HepG2 (cell line): ENCODE measurements at regions not wholly inside any gene's neighbourhood (a gene's known extent, or its start where the extent isn't known, plus 50 kb on each side); places are given as distances from the start of the nearest gene placed in this dataset.

Source experiments
- ARNT ChIP-seq: fragments of 450-650 bp; IDR thresholded peaks from 2 replicates; pipeline ENCODE4 v1.6.1; 2017
- BCL6 ChIP-seq: IDR thresholded peaks from 2 replicates; pipeline ENCODE4 v1.6.1; 2016; ENCODE audit warnings: missing genetic modification reagents, missing compliant biosample characterization
- HDAC2 ChIP-seq: sonication (generic); formaldehyde crosslinking; IDR thresholded peaks from 2 replicates; pipeline ENCODE4 v1.4.0; 2020; ENCODE audit warnings: missing genetic modification reagents
- IRF2 ChIP-seq: IDR thresholded peaks from 2 replicates; pipeline ENCODE4 v1.6.1; 2018; ENCODE audit warnings: missing genetic modification reagents, missing compliant biosample characterization
- JUNB ChIP-seq: sonication (generic); formaldehyde crosslinking; IDR thresholded peaks from 2 replicates; pipeline ENCODE4 v1.8.0; 2022; ENCODE audit warnings: missing genetic modification reagents, mild to moderate bottlenecking, borderline replicate concordance
- TAF1 ChIP-seq: sonication (generic); formaldehyde crosslinking; IDR thresholded peaks from 2 replicates; pipeline ENCODE4 v1.4.0; 2020; ENCODE audit warnings: missing genetic modification reagents
- YEATS4 ChIP-seq: sonication (generic); formaldehyde crosslinking; IDR thresholded peaks from 2 replicates; pipeline ENCODE4 v1.4.0; 2020; ENCODE audit warnings: missing genetic modification reagents, borderline replicate concordance
- TF ChIP-seq, protein P1 (sequence below): sonication (generic); formaldehyde crosslinking; IDR thresholded peaks from 2 replicates; pipeline ENCODE4 v1.5.0; 2020; ENCODE audit warnings: mild to moderate bottlenecking, missing genetic modification reagents, moderate library complexity
- TF ChIP-seq, protein P2 (sequence below): sonication (generic); formaldehyde crosslinking; conservative IDR thresholded peaks from 2 replicates; pipeline ENCODE4 v1.4.0; 2020; ENCODE audit warnings: missing genetic modification reagents
- TF ChIP-seq, protein P3 (sequence below): IDR thresholded peaks from 2 replicates; pipeline ENCODE4 v1.6.1; 2016; ENCODE audit warnings: missing compliant biosample characterization, missing genetic modification reagents, borderline replicate concordance
- TF ChIP-seq, protein P4 (sequence below): IDR thresholded peaks from 2 replicates; pipeline ENCODE4 v1.6.1; 2016
- TF ChIP-seq, protein P5 (sequence below): sonication (generic); formaldehyde crosslinking; IDR thresholded peaks from 2 replicates; pipeline ENCODE4 v1.4.0; 2020; ENCODE audit warnings: missing genetic modification reagents

DNA sequence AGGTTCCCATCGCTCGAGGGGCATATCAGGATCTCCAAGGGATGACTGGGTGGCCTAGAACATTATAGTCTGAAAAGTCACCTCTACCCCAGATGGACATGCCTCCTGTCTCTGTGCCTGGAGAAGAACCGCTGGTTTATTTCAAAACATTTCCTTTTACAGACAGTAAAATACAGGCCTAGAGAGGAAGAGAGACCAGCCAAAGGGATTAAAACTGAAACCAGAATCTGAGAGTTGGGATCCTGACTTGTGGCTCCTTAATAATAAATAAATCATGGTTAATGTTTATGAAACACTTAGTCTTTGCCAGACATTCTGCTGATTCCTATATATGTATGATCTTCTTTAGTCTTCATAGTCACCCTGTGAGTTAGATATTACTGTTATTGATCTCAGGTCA, 153.7 kb downstream of the DDX1 start:
- TF ChIP-seq, protein P1, sequence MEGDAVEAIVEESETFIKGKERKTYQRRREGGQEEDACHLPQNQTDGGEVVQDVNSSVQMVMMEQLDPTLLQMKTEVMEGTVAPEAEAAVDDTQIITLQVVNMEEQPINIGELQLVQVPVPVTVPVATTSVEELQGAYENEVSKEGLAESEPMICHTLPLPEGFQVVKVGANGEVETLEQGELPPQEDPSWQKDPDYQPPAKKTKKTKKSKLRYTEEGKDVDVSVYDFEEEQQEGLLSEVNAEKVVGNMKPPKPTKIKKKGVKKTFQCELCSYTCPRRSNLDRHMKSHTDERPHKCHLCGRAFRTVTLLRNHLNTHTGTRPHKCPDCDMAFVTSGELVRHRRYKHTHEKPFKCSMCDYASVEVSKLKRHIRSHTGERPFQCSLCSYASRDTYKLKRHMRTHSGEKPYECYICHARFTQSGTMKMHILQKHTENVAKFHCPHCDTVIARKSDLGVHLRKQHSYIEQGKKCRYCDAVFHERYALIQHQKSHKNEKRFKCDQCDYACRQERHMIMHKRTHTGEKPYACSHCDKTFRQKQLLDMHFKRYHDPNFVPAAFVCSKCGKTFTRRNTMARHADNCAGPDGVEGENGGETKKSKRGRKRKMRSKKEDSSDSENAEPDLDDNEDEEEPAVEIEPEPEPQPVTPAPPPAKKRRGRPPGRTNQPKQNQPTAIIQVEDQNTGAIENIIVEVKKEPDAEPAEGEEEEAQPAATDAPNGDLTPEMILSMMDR: no peak
- TF ChIP-seq YEATS4 (CRISPR knock-in tag) (no peak), TAF1 (CRISPR knock-in tag) (no peak), HDAC2 (CRISPR knock-in tag) (no peak), JUNB (CRISPR knock-in tag) (no peak), IRF2 (CRISPR knock-in tag) (no peak), ARNT (no peak), BCL6 (CRISPR knock-in tag) (no peak)
- TF ChIP-seq, protein P2, sequence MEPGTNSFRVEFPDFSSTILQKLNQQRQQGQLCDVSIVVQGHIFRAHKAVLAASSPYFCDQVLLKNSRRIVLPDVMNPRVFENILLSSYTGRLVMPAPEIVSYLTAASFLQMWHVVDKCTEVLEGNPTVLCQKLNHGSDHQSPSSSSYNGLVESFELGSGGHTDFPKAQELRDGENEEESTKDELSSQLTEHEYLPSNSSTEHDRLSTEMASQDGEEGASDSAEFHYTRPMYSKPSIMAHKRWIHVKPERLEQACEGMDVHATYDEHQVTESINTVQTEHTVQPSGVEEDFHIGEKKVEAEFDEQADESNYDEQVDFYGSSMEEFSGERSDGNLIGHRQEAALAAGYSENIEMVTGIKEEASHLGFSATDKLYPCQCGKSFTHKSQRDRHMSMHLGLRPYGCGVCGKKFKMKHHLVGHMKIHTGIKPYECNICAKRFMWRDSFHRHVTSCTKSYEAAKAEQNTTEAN (CRISPR knock-in tag): no peak
- TF ChIP-seq, protein P3, sequence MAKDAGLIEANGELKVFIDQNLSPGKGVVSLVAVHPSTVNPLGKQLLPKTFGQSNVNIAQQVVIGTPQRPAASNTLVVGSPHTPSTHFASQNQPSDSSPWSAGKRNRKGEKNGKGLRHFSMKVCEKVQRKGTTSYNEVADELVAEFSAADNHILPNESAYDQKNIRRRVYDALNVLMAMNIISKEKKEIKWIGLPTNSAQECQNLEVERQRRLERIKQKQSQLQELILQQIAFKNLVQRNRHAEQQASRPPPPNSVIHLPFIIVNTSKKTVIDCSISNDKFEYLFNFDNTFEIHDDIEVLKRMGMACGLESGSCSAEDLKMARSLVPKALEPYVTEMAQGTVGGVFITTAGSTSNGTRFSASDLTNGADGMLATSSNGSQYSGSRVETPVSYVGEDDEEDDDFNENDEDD: no peak
- TF ChIP-seq, protein P4, sequence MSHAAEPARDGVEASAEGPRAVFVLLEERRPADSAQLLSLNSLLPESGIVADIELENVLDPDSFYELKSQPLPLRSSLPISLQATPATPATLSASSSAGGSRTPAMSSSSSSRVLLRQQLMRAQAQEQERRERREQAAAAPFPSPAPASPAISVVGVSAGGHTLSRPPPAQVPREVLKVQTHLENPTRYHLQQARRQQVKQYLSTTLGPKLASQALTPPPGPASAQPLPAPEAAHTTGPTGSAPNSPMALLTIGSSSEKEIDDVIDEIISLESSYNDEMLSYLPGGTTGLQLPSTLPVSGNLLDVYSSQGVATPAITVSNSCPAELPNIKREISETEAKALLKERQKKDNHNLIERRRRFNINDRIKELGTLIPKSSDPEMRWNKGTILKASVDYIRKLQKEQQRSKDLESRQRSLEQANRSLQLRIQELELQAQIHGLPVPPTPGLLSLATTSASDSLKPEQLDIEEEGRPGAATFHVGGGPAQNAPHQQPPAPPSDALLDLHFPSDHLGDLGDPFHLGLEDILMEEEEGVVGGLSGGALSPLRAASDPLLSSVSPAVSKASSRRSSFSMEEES: no peak
- TF ChIP-seq, protein P5, sequence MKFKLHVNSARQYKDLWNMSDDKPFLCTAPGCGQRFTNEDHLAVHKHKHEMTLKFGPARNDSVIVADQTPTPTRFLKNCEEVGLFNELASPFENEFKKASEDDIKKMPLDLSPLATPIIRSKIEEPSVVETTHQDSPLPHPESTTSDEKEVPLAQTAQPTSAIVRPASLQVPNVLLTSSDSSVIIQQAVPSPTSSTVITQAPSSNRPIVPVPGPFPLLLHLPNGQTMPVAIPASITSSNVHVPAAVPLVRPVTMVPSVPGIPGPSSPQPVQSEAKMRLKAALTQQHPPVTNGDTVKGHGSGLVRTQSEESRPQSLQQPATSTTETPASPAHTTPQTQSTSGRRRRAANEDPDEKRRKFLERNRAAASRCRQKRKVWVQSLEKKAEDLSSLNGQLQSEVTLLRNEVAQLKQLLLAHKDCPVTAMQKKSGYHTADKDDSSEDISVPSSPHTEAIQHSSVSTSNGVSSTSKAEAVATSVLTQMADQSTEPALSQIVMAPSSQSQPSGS (CRISPR knock-in tag): no peak
